Naive thymus-derived CD8-positive, alpha-beta T cell (primary cell): ENCODE measurements at regions not wholly inside any gene's neighbourhood (a gene's known extent, or its start where the extent isn't known, plus 50 kb on each side); places are given as distances from the start of the nearest gene placed in this dataset.
A peak's percentile ranks its signal among the peaks of the same experiment; 100 is the strongest.

Source experiments
- ATAC-seq, 2 donors: fragments of 150-1000 bp; cut with Tn5 transposase in 1 of 2; sonication (Bioruptor Pico), chemical (Tn5 transposase) in 1 of 2; 1 replicate in 1 of 2; 2 replicates in 1 of 2; pipeline ENCODE4 v1.10.0; 2021; ENCODE audit warnings: mild to moderate bottlenecking in 2 of 2, moderate library complexity in 2 of 2
- POLR2A ChIA-PET: fragments of 350-600 bp; sonication (Branson Sonifier 250); formaldehyde crosslinking; loops from one replicate; lab custom pipeline; 2021; ENCODE audit warnings: antibody characterized with exemption; lab: Charles Lee
- DNase-seq, 10 donors: peaks; one replicate each; pipeline versions ENCODE4 v3.0.0 to v3.0.0-alpha.2; 2020 to 2022
- H3K27ac Mint-ChIP-seq, 10 donors: one replicate each; pipeline ENCODE4 v1.8.0; 2020 to 2022; ENCODE audit warnings: mild to moderate bottlenecking in 10 of 10, mixed read lengths in 10 of 10, moderate library complexity in 4 of 10, inconsistent platforms in 1 of 10
- H3K27me3 Mint-ChIP-seq, 5 donors: one replicate each; pipeline ENCODE4 v1.8.0; 2021 to 2022; ENCODE audit warnings: mixed read lengths in 5 of 5
- H3K36me3 Mint-ChIP-seq, 3 donors: one replicate each; pipeline ENCODE4 v1.8.0; 2020 to 2022; ENCODE audit warnings: mixed read lengths in 3 of 3, mild to moderate bottlenecking in 2 of 3, inconsistent platforms in 1 of 3
- H3K4me1 Mint-ChIP-seq, 4 donors: one replicate each; pipeline ENCODE4 v1.8.0; 2021 to 2022; ENCODE audit warnings: mixed read lengths in 4 of 4
- H3K4me3 Mint-ChIP-seq, 10 donors: one replicate each; pipeline ENCODE4 v1.8.0; 2020 to 2022; ENCODE audit warnings: mild to moderate bottlenecking in 10 of 10, mixed read lengths in 10 of 10, moderate library complexity in 6 of 10, inconsistent platforms in 1 of 10
- H3K9me3 Mint-ChIP-seq, 9 donors: one replicate each; pipeline ENCODE4 v1.8.0; 2020 to 2022; ENCODE audit warnings: mixed read lengths in 9 of 9, mild to moderate bottlenecking in 3 of 9, inconsistent platforms in 1 of 9, moderate library complexity in 1 of 9

- no peak for ATAC-seq
- H3K4me1 Mint-ChIP-seq: peaks cover 0 to under 1% (median 0%) of the 10 kb centered on the region in 4 donors
- DNase-seq: no peak
- no peak overlapping the region for H3K27ac Mint-ChIP-seq
- POLR2A ChIA-PET: no interaction called here
- peaks cover 2 to 11% (median 8%) of the 10 kb centered on the region in 5 donors for H3K27me3 Mint-ChIP-seq
- H3K9me3 Mint-ChIP-seq: peaks cover 0 to 11% (median 2%) of the 10 kb centered on the region in 9 donors
- no peaks in the 10 kb centered on the region for H3K36me3 Mint-ChIP-seq
- no peak overlapping the region for H3K4me3 Mint-ChIP-seq
These were observed 69.4 kb upstream of the SORBS2 start for GRCh38 chr4:185881430-185881829.

GRCh38 chr4:185883591-185883990 is 71.6 kb upstream of the SORBS2 start:
- no peak for ATAC-seq
- POLR2A ChIA-PET: no interaction called here
- peaks cover 0 to 2% (median 0%) of the 10 kb centered on the region in 3 donors for H3K36me3 Mint-ChIP-seq

GRCh38 chr4:185885075-185885474 is 73.1 kb upstream of the SORBS2 start:
- POLR2A ChIA-PET: no interaction called here
- Mint-ChIP-seq H3K27ac (no peak overlapping the region), H3K27me3 (peaks cover 4 to 21% (median 15%) of the 10 kb centered on the region in 5 donors), H3K4me3 (no peak overlapping the region), H3K9me3 (peaks cover 0 to 19% (median 8%) of the 10 kb centered on the region in 9 donors), H3K36me3 (peaks cover 0 to 12% (median 0%) of the 10 kb centered on the region in 3 donors), H3K4me1 (peaks cover 2 to 9% (median 3%) of the 10 kb centered on the region in 4 donors)
- DNase-seq: no peak
- no peak for ATAC-seq

More at GRCh38 chr4:185883591-185883990, 71.6 kb upstream of the SORBS2 start:
- DNase-seq: no peak
- Mint-ChIP-seq H3K4me1 (peaks cover 2 to 9% (median 3%) of the 10 kb centered on the region in 4 donors), H3K27ac (no peak overlapping the region), H3K4me3 (no peak overlapping the region), H3K9me3 (peaks cover 0 to 13% (median 5%) of the 10 kb centered on the region in 9 donors), H3K27me3 (peaks cover 2 to 13% (median 10%) of the 10 kb centered on the region in 5 donors)

GRCh38 chr4:185885604-185886003 is 73.6 kb upstream of the SORBS2 start:
- DNase-seq (no peak), ATAC-seq (no peak)
- Mint-ChIP-seq H3K27ac (no peak overlapping the region), H3K36me3 (peaks cover 0 to 12% (median 0%) of the 10 kb centered on the region in 3 donors), H3K4me1 (peaks cover 2 to 9% (median 3%) of the 10 kb centered on the region in 4 donors), H3K9me3 (peaks cover 0 to 19% (median 8%) of the 10 kb centered on the region in 9 donors), H3K4me3 (no peak overlapping the region), H3K27me3 (peaks cover 6 to 25% (median 15%) of the 10 kb centered on the region in 5 donors)
- POLR2A ChIA-PET: no interaction called here

GRCh38 chr4:185886832-185887524 is 75.0 kb upstream of the SORBS2 start:
- peaks cover 7 to 30% (median 16%) of the 10 kb centered on the region in 5 donors for H3K27me3 Mint-ChIP-seq
- H3K27ac Mint-ChIP-seq: no peak overlapping the region
- peaks cover under 1 to 19% (median 8%) of the 10 kb centered on the region in 9 donors for H3K9me3 Mint-ChIP-seq
- DNase-seq: no peak
- POLR2A ChIA-PET: no interaction called here
- H3K36me3 Mint-ChIP-seq: peaks cover 0 to 12% (median 0%) of the 10 kb centered on the region in 3 donors
- peaks cover 2 to 9% (median 3%) of the 10 kb centered on the region in 4 donors for H3K4me1 Mint-ChIP-seq
- no peak overlapping the region for H3K4me3 Mint-ChIP-seq
- no peak for ATAC-seq

GRCh38 chr4:185888676-185889075 is 76.7 kb upstream of the SORBS2 start:
- Mint-ChIP-seq H3K4me3 (no peak overlapping the region), H3K27ac (no peak overlapping the region), H3K9me3 (peaks cover 2 to 19% (median 10%) of the 10 kb centered on the region in 9 donors), H3K36me3 (peaks cover 0 to 12% (median 0%) of the 10 kb centered on the region in 3 donors), H3K27me3 (peaks cover 9 to 36% (median 19%) of the 10 kb centered on the region in 5 donors), H3K4me1 (peaks cover 3 to 9% (median 4%) of the 10 kb centered on the region in 4 donors)
- ATAC-seq (no peak), DNase-seq (no peak)
- POLR2A ChIA-PET: no interaction called here

GRCh38 chr4:185889585-185889984 is 77.6 kb upstream of the SORBS2 start:
- Mint-ChIP-seq H3K4me1 (peaks cover 3 to 9% (median 4%) of the 10 kb centered on the region in 4 donors), H3K27me3 (peaks cover 9 to 38% (median 19%) of the 10 kb centered on the region in 5 donors), H3K4me3 (no peak overlapping the region), H3K27ac (peak overlapping the region in 1 of 10 donors; percentile 69), H3K36me3 (peaks cover 0 to 12% (median 0%) of the 10 kb centered on the region in 3 donors), H3K9me3 (peaks cover 2 to 19% (median 10%) of the 10 kb centered on the region in 9 donors)
- POLR2A ChIA-PET: no interaction called here
- no peak for DNase-seq
- no peak for ATAC-seq

GRCh38 chr4:185890196-185890595 is 78.2 kb upstream of the SORBS2 start:
- Mint-ChIP-seq H3K4me1 (peaks cover 3 to 9% (median 4%) of the 10 kb centered on the region in 4 donors), H3K9me3 (peaks cover 2 to 19% (median 10%) of the 10 kb centered on the region in 9 donors), H3K36me3 (peaks cover 0 to 12% (median 0%) of the 10 kb centered on the region in 3 donors), H3K4me3 (no peak overlapping the region), H3K27me3 (peaks cover 9 to 38% (median 19%) of the 10 kb centered on the region in 5 donors), H3K27ac (peak overlapping the region in 1 of 10 donors; percentile 39)
- POLR2A ChIA-PET: no interaction called here
- no peak for DNase-seq
- no peak for ATAC-seq

GRCh38 chr4:185892165-185892564 is 80.2 kb upstream of the SORBS2 start:
- POLR2A ChIA-PET: no interaction called here
- no peak overlapping the region for H3K27ac Mint-ChIP-seq
- H3K9me3 Mint-ChIP-seq: peaks cover 2 to 19% (median 10%) of the 10 kb centered on the region in 9 donors
- ATAC-seq (no peak), DNase-seq (no peak)
- no peak overlapping the region for H3K4me3 Mint-ChIP-seq
- H3K27me3 Mint-ChIP-seq: peaks cover 9 to 38% (median 14%) of the 10 kb centered on the region in 5 donors
- peaks cover 0 to 12% (median 0%) of the 10 kb centered on the region in 3 donors for H3K36me3 Mint-ChIP-seq
- H3K4me1 Mint-ChIP-seq: peaks cover under 1 to 5% (median 2%) of the 10 kb centered on the region in 4 donors

GRCh38 chr4:185893500-185893899 is 81.5 kb upstream of the SORBS2 start:
- POLR2A ChIA-PET: no interaction called here
- Mint-ChIP-seq H3K36me3 (peaks cover 0 to 11% (median 0%) of the 10 kb centered on the region in 3 donors), H3K27me3 (peaks cover 8 to 34% (median 14%) of the 10 kb centered on the region in 5 donors), H3K4me3 (no peak overlapping the region), H3K4me1 (peaks cover 0 to 5% (median under 1%) of the 10 kb centered on the region in 4 donors), H3K9me3 (peaks cover 2 to 13% (median 7%) of the 10 kb centered on the region in 9 donors), H3K27ac (no peak overlapping the region)
- no peak for DNase-seq
- no peak for ATAC-seq

- Mint-ChIP-seq H3K4me1 (peaks cover 0 to 5% (median under 1%) of the 10 kb centered on the region in 4 donors), H3K27me3 (peaks cover 5 to 31% (median 10%) of the 10 kb centered on the region in 5 donors), H3K9me3 (peaks cover 0 to 11% (median 2%) of the 10 kb centered on the region in 9 donors), H3K36me3 (peaks cover 0 to 3% (median 0%) of the 10 kb centered on the region in 3 donors), H3K27ac (no peak overlapping the region), H3K4me3 (no peak overlapping the region)
- POLR2A ChIA-PET: no interaction called here
- DNase-seq (no peak), ATAC-seq (no peak)
These were observed 82.5 kb upstream of the SORBS2 start for GRCh38 chr4:185894481-185894880.

GRCh38 chr4:185895351-185895750 is 83.4 kb upstream of the SORBS2 start:
- no peak overlapping the region for H3K27ac Mint-ChIP-seq
- H3K4me3 Mint-ChIP-seq: no peak overlapping the region
- H3K27me3 Mint-ChIP-seq: peaks cover 4 to 31% (median 8%) of the 10 kb centered on the region in 5 donors
- peaks cover 0 to 7% (median under 1%) of the 10 kb centered on the region in 4 donors for H3K4me1 Mint-ChIP-seq
- POLR2A ChIA-PET: no interaction called here
- peaks cover 0 to 11% (median 0%) of the 10 kb centered on the region in 9 donors for H3K9me3 Mint-ChIP-seq
- no peak for ATAC-seq
- DNase-seq: no peak
- H3K36me3 Mint-ChIP-seq: no peaks in the 10 kb centered on the region

- peaks cover 0 to 11% (median 0%) of the 10 kb centered on the region in 9 donors for H3K9me3 Mint-ChIP-seq
- H3K4me3 Mint-ChIP-seq: no peak overlapping the region
- no peak for DNase-seq
- peaks cover 3 to 28% (median 7%) of the 10 kb centered on the region in 5 donors for H3K27me3 Mint-ChIP-seq
- no peaks in the 10 kb centered on the region for H3K36me3 Mint-ChIP-seq
- POLR2A ChIA-PET: no interaction called here
- H3K27ac Mint-ChIP-seq: no peak overlapping the region
- H3K4me1 Mint-ChIP-seq: peaks cover 0 to 7% (median under 1%) of the 10 kb centered on the region in 4 donors
- ATAC-seq: no peak
These were observed 83.9 kb upstream of the SORBS2 start for GRCh38 chr4:185895866-185896265.
